WTC11 (cell line): ENCODE measurements at regions not wholly inside any gene's neighbourhood (a gene's known extent, or its start where the extent isn't known, plus 50 kb on each side); places are given as distances from the start of the nearest gene placed in this dataset.

Experiments
- ATAC-seq: fragments of 200-7000 bp; cut with Tn5 transposase; 2 replicates; pipeline ENCODE4 v1.10.0; 2021; ENCODE audit warnings: mild to moderate bottlenecking, moderate library complexity
- CTCF ChIA-PET: fragments of 300-600 bp; sonication (Branson Sonifier 250); formaldehyde crosslinking; loops from one replicate; lab custom pipeline; 2021; ENCODE audit warnings: antibody characterized with exemption; lab: Charles Lee
- POLR2A ChIA-PET: fragments of 350-600 bp; sonication (Branson Sonifier 250); formaldehyde crosslinking; loops from one replicate; lab custom pipeline; 2021; ENCODE audit warnings: antibody characterized with exemption; lab: Charles Lee
- DNase-seq: peaks from one replicate; pipeline ENCODE4 v3.0.0; 2021; ENCODE audit warnings: low spot score
- H3K27ac Mint-ChIP-seq: 2 replicates; pipeline ENCODE4 v1.8.0; 2021; ENCODE audit warnings: mixed read lengths
- H3K27me3 Mint-ChIP-seq: 2 replicates; pipeline ENCODE4 v1.8.0; 2021; ENCODE audit warnings: low read depth, mild to moderate bottlenecking, moderate library complexity, mixed read lengths
- H3K36me3 Mint-ChIP-seq: 2 replicates; pipeline ENCODE4 v1.8.0; 2021; ENCODE audit warnings: mixed read lengths
- H3K4me1 Mint-ChIP-seq: 2 replicates; pipeline ENCODE4 v1.8.0; 2022; ENCODE audit warnings: mixed read lengths
- H3K4me3 Mint-ChIP-seq: 2 replicates; pipeline ENCODE4 v1.8.0; 2021; ENCODE audit warnings: mild to moderate bottlenecking, moderate library complexity, mixed read lengths
- H3K9me3 Mint-ChIP-seq: 2 replicates; pipeline ENCODE4 v1.8.0; 2021; ENCODE audit warnings: mixed read lengths
- HMGA2 ChIP-seq: fragments of 250-450 bp; sonication (Bioruptor Pico); IDR thresholded peaks from 2 replicates; pipeline ENCODE4 v1.4.0; 2021; ENCODE audit warnings: mild to moderate bottlenecking, moderate library complexity
- MXD4 ChIP-seq: fragments of 250-450 bp; sonication (Bioruptor Pico); IDR thresholded peaks from 2 replicates; pipeline ENCODE4 v1.8.0; 2021; ENCODE audit warnings: mild to moderate bottlenecking, moderate library complexity, borderline replicate concordance
- NFATC4 ChIP-seq: fragments of 250-450 bp; sonication (Bioruptor Pico); IDR thresholded peaks from 2 replicates; pipeline ENCODE4 v1.9.0; 2021; ENCODE audit warnings: mild to moderate bottlenecking
- NFE2L1 ChIP-seq: sonication (generic); formaldehyde crosslinking; IDR thresholded peaks from 2 replicates; pipeline ENCODE4 v1.8.1; 2023; ENCODE audit warnings: missing genetic modification reagents
- OVOL2 ChIP-seq: fragments of 250-450 bp; sonication (Bioruptor Pico); IDR thresholded peaks from 2 replicates; pipeline ENCODE4 v1.9.0; 2021; ENCODE audit warnings: mild to moderate bottlenecking, borderline replicate concordance
- SMAD3 ChIP-seq: sonication (generic); formaldehyde crosslinking; IDR thresholded peaks from 2 replicates; pipeline ENCODE4 v1.8.0; 2022; ENCODE audit warnings: missing genetic modification reagents, mild to moderate bottlenecking, borderline replicate concordance
- SOX15 ChIP-seq: fragments of 250-450 bp; sonication (Bioruptor Pico); IDR thresholded peaks from 2 replicates; pipeline ENCODE4 v1.9.0; 2021; ENCODE audit warnings: mild to moderate bottlenecking
- TCF7 ChIP-seq: sonication (generic); formaldehyde crosslinking; IDR thresholded peaks from 2 replicates; pipeline ENCODE4 v1.8.0; 2022; ENCODE audit warnings: mild to moderate bottlenecking, low read depth, missing genetic modification reagents, moderate library complexity
- TEAD4 ChIP-seq: sonication (generic); formaldehyde crosslinking; IDR thresholded peaks from 2 replicates; pipeline ENCODE4 v1.8.0; 2022; ENCODE audit warnings: mild to moderate bottlenecking, missing genetic modification reagents
- ZBTB21 ChIP-seq: sonication (generic); formaldehyde crosslinking; IDR thresholded peaks from 2 replicates; pipeline ENCODE4 v1.8.1; 2023; ENCODE audit warnings: mild to moderate bottlenecking, missing genetic modification reagents, borderline replicate concordance
- ZNF219 ChIP-seq: sonication (generic); formaldehyde crosslinking; IDR thresholded peaks from 2 replicates; pipeline ENCODE4 v1.8.0; 2023; ENCODE audit warnings: missing genetic modification reagents, mild to moderate bottlenecking, borderline replicate concordance
- TF ChIP-seq, protein P1 (sequence below): sonication (generic); formaldehyde crosslinking; IDR thresholded peaks from 2 replicates; pipeline ENCODE4 v1.8.0; 2022; ENCODE audit warnings: mild to moderate bottlenecking, missing genetic modification reagents
- TF ChIP-seq, protein P2 (sequence below): sonication (generic); formaldehyde crosslinking; IDR thresholded peaks from 2 replicates; pipeline ENCODE4 v1.8.0; 2022; ENCODE audit warnings: missing genetic modification reagents
- TF ChIP-seq, protein P3 (sequence below): sonication (generic); formaldehyde crosslinking; IDR thresholded peaks from 2 replicates; pipeline ENCODE4 v1.8.1; 2022; ENCODE audit warnings: mild to moderate bottlenecking, moderate library complexity, missing genetic modification reagents
- TF ChIP-seq, protein P4 (sequence below): sonication (generic); formaldehyde crosslinking; IDR thresholded peaks from 2 replicates; pipeline ENCODE4 v1.8.1; 2023; ENCODE audit warnings: mild to moderate bottlenecking, missing genetic modification reagents, moderate library complexity
- TF ChIP-seq, protein P5 (sequence below): fragments of 250-450 bp; sonication (Bioruptor Pico); IDR thresholded peaks from 2 replicates; pipeline ENCODE4 v2.1.2; 2022; ENCODE audit warnings: mild to moderate bottlenecking, moderate library complexity
- TF ChIP-seq, protein P6 (sequence below): fragments of 250-450 bp; sonication (Bioruptor Pico); IDR thresholded peaks from 2 replicates; pipeline ENCODE4 v1.8.0; 2021; ENCODE audit warnings: mild to moderate bottlenecking
- TF ChIP-seq, protein P7 (sequence below): sonication (generic); formaldehyde crosslinking; IDR thresholded peaks from 2 replicates; pipeline ENCODE4 v1.8.1; 2023; ENCODE audit warnings: mild to moderate bottlenecking, missing genetic modification reagents

DNA sequence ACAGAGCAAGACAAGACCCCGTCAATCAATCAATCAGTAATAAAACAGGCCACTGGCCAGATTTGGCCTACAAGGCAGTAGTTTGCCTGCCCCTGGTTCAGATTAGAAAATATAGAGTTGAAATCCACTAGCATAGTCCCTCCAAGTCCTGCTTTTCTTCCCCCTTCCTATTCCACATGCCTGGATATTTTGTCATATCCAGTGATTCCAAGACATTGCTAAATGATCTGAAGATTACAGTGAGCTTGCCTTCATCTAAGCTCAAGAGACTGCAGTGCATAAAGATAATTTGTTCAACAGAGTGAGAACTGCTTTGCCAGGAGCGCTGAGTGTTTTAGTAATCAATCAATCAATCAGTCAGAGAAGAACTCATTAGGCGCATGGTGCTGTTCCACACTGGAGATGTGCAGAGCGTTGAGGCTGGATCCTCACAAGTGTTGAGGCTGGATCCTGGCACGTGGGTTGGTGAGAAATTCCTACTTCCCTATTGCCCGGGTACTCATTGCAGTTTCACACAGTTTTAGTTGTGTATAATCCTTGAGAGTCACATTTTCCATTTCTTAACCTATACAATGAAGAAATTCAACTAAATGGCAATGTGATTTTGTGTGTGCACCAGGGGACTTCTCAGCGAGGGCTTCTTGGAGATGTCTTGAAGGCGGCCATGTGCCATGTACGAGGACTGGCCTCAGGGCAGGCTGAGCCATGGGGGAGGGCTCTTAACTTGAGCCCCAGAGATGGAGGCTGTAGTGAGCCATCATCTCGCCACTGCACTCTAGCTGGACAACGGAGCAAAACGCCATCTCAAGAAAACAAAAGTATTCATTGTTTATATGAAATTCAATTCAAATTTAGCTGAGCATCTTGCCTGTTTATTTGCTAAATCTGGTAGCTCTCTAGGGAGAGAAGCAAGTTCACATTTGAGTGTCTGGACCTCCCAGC lies 76.3 kb downstream of the TOMM20 start:
- DNase-seq: no peak
- H3K27me3 Mint-ChIP-seq: no peaks in the 10 kb centered on the region
- H3K4me1 Mint-ChIP-seq: peaks cover 11% of the 10 kb centered on the region
- POLR2A ChIA-PET: no interaction called here
- no peak overlapping the region for H3K27ac Mint-ChIP-seq
- H3K9me3 Mint-ChIP-seq: peaks cover 4% of the 10 kb centered on the region
- ATAC-seq: no peak
- H3K36me3 Mint-ChIP-seq: no peaks in the 10 kb centered on the region
- TF ChIP-seq MXD4 (CRISPR knock-in tag) (no peak), ZNF219 (CRISPR knock-in tag) (no peak)
- TF ChIP-seq, protein P1, sequence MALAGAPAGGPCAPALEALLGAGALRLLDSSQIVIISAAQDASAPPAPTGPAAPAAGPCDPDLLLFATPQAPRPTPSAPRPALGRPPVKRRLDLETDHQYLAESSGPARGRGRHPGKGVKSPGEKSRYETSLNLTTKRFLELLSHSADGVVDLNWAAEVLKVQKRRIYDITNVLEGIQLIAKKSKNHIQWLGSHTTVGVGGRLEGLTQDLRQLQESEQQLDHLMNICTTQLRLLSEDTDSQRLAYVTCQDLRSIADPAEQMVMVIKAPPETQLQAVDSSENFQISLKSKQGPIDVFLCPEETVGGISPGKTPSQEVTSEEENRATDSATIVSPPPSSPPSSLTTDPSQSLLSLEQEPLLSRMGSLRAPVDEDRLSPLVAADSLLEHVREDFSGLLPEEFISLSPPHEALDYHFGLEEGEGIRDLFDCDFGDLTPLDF (CRISPR knock-in tag): no peak
- TF ChIP-seq, protein P2, sequence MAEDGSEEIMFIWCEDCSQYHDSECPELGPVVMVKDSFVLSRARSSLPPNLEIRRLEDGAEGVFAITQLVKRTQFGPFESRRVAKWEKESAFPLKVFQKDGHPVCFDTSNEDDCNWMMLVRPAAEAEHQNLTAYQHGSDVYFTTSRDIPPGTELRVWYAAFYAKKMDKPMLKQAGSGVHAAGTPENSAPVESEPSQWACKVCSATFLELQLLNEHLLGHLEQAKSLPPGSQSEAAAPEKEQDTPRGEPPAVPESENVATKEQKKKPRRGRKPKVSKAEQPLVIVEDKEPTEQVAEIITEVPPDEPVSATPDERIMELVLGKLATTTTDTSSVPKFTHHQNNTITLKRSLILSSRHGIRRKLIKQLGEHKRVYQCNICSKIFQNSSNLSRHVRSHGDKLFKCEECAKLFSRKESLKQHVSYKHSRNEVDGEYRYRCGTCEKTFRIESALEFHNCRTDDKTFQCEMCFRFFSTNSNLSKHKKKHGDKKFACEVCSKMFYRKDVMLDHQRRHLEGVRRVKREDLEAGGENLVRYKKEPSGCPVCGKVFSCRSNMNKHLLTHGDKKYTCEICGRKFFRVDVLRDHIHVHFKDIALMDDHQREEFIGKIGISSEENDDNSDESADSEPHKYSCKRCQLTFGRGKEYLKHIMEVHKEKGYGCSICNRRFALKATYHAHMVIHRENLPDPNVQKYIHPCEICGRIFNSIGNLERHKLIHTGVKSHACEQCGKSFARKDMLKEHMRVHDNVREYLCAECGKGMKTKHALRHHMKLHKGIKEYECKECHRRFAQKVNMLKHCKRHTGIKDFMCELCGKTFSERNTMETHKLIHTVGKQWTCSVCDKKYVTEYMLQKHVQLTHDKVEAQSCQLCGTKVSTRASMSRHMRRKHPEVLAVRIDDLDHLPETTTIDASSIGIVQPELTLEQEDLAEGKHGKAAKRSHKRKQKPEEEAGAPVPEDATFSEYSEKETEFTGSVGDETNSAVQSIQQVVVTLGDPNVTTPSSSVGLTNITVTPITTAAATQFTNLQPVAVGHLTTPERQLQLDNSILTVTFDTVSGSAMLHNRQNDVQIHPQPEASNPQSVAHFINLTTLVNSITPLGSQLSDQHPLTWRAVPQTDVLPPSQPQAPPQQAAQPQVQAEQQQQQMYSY (CRISPR knock-in tag): no peak
- TF ChIP-seq, protein P3, sequence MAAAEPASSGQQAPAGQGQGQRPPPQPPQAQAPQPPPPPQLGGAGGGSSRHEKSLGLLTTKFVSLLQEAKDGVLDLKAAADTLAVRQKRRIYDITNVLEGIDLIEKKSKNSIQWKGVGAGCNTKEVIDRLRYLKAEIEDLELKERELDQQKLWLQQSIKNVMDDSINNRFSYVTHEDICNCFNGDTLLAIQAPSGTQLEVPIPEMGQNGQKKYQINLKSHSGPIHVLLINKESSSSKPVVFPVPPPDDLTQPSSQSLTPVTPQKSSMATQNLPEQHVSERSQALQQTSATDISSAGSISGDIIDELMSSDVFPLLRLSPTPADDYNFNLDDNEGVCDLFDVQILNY (CRISPR knock-in tag): no peak
- TF ChIP-seq, all 79 proteins: peak for 0
- CTCF ChIA-PET: interaction anchor here (1.1 kb wide), 1 partner anchor 454 kb away, joined by 3 read pairs; no protein-coding TSS in a partner anchor
- H3K4me3 Mint-ChIP-seq: no peak overlapping the region

DNA sequence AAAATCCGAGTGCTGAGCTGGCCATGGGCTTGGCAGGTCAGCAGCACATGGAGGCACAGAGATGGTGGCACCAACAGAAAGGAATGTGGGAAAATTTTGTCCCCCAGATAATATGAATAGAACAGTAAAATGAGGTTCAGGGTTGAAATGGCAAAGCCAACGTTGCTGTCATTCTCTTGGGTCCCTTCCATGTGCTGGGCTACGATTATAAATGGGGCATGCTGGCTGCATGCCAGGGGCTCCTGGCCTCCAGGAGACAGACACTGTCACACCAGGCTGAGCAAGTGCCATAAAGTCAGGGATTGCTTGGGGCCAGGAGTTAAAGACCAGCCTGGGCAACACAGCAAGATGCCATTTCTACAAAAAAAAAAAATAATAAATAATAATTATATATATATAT lies 77.1 kb downstream of the TOMM20 start:
- CTCF ChIA-PET: interaction anchor here (1.1 to 1.6 kb wide), 3 partner anchors 32 to 453 kb away, joined by 3 to 6 read pairs (median 5); no protein-coding TSS in a partner anchor
- Mint-ChIP-seq H3K4me3 (no peak overlapping the region), H3K27me3 (no peaks in the 10 kb centered on the region), H3K27ac (no peak overlapping the region), H3K36me3 (no peaks in the 10 kb centered on the region), H3K4me1 (peaks cover 11% of the 10 kb centered on the region), H3K9me3 (no peaks in the 10 kb centered on the region; the same call in 1 of the 2 replicates)
- DNase-seq: no peak
- no peak for ATAC-seq
- POLR2A ChIA-PET: interaction anchor here (0.6 kb wide), 1 partner anchor 51 kb away, joined by 3 read pairs; no protein-coding TSS in a partner anchor
- TF ChIP-seq, protein P3 (CRISPR knock-in tag): no peak
- TF ChIP-seq SOX15 (no peak), NFATC4 (CRISPR knock-in tag) (no peak), TEAD4 (CRISPR knock-in tag) (no peak), TCF7 (CRISPR knock-in tag) (no peak), ZBTB21 (no peak), MXD4 (CRISPR knock-in tag) (no peak), OVOL2 (CRISPR knock-in tag) (no peak), HMGA2 (CRISPR knock-in tag) (no peak), NFE2L1 (no peak), SMAD3 (CRISPR knock-in tag) (no peak)
- TF ChIP-seq, protein P4, sequence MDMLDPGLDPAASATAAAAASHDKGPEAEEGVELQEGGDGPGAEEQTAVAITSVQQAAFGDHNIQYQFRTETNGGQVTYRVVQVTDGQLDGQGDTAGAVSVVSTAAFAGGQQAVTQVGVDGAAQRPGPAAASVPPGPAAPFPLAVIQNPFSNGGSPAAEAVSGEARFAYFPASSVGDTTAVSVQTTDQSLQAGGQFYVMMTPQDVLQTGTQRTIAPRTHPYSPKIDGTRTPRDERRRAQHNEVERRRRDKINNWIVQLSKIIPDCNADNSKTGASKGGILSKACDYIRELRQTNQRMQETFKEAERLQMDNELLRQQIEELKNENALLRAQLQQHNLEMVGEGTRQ (CRISPR knock-in tag): no peak
- TF ChIP-seq, protein P5, sequence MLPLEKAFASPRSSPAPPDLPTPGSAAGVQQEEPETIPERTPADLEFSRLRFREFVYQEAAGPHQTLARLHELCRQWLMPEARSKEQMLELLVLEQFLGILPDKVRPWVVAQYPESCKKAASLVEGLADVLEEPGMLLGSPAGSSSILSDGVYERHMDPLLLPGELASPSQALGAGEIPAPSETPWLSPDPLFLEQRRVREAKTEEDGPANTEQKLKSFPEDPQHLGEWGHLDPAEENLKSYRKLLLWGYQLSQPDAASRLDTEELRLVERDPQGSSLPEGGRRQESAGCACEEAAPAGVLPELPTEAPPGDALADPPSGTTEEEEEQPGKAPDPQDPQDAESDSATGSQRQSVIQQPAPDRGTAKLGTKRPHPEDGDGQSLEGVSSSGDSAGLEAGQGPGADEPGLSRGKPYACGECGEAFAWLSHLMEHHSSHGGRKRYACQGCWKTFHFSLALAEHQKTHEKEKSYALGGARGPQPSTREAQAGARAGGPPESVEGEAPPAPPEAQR (CRISPR knock-in tag): no peak
- TF ChIP-seq, protein P6, sequence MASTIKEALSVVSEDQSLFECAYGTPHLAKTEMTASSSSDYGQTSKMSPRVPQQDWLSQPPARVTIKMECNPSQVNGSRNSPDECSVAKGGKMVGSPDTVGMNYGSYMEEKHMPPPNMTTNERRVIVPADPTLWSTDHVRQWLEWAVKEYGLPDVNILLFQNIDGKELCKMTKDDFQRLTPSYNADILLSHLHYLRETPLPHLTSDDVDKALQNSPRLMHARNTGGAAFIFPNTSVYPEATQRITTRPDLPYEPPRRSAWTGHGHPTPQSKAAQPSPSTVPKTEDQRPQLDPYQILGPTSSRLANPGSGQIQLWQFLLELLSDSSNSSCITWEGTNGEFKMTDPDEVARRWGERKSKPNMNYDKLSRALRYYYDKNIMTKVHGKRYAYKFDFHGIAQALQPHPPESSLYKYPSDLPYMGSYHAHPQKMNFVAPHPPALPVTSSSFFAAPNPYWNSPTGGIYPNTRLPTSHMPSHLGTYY (CRISPR knock-in tag): no peak
- TF ChIP-seq, protein P7, sequence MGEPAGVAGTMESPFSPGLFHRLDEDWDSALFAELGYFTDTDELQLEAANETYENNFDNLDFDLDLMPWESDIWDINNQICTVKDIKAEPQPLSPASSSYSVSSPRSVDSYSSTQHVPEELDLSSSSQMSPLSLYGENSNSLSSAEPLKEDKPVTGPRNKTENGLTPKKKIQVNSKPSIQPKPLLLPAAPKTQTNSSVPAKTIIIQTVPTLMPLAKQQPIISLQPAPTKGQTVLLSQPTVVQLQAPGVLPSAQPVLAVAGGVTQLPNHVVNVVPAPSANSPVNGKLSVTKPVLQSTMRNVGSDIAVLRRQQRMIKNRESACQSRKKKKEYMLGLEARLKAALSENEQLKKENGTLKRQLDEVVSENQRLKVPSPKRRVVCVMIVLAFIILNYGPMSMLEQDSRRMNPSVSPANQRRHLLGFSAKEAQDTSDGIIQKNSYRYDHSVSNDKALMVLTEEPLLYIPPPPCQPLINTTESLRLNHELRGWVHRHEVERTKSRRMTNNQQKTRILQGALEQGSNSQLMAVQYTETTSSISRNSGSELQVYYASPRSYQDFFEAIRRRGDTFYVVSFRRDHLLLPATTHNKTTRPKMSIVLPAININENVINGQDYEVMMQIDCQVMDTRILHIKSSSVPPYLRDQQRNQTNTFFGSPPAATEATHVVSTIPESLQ: no peak
